Stomach (tissue), 8 donors: ENCODE measurements at regions not wholly inside any gene's neighbourhood (a gene's known extent, or its start where the extent isn't known, plus 50 kb on each side); places are given as distances from the start of the nearest gene placed in this dataset.

Source experiments
- DNase-seq, 2 donors: peaks; one replicate each; pipeline versions ENCODE4 v3.0.0 to v3.0.0-alpha.2; 2013 to 2019
- H3K27ac ChIP-seq, 5 donors: fragments of 200-600 bp in 4 of 5; sonication (generic) in 4 of 5; one replicate each; pipeline ENCODE4 v1.5.1; 2013 to 2019; ENCODE audit warnings: mild to moderate bottlenecking in 1 of 5, moderate library complexity in 1 of 5
- H3K27me3 ChIP-seq, 3 donors: fragments of 200-600 bp; sonication (generic); one replicate each; pipeline ENCODE4 v1.5.1; 2017 to 2019; ENCODE audit warnings: mixed run types in 1 of 3
- H3K36me3 ChIP-seq, 4 donors: fragments of 200-600 bp; sonication (generic); 1 replicate in 3 of 4; 2 replicates in 1 of 4; pipeline ENCODE4 v1.5.1; 2016 to 2019
- H3K4me1 ChIP-seq, 4 donors: fragments of 200-600 bp; sonication (generic); one replicate each; pipeline ENCODE4 v1.5.1; 2016 to 2019
- H3K4me3 ChIP-seq, 4 donors: fragments of 200-600 bp; sonication (generic) in 3 of 4; one replicate each; pipeline ENCODE4 v1.5.1; 2016 to 2019; ENCODE audit warnings: mild to moderate bottlenecking in 1 of 4
- H3K9me3 ChIP-seq, 4 donors: fragments of 200-600 bp; sonication (generic); one replicate each; pipeline ENCODE4 v1.5.1; 2016 to 2019
- EP300 ChIP-seq: sonication (generic); formaldehyde crosslinking; IDR thresholded peaks from one replicate; pipeline ENCODE4 v1.6.1; 2017; ENCODE audit warnings: antibody characterized with exemption
- POLR2A ChIP-seq, 4 donors: fragments of 450-650 bp; IDR thresholded peaks; one replicate each; pipeline ENCODE4 v1.6.1; 2016; ENCODE audit warnings: antibody characterized with exemption in 4 of 4, control low read depth in 2 of 4, mild to moderate bottlenecking in 1 of 4, moderate library complexity in 1 of 4
- POLR2AphosphoS5 ChIP-seq, 3 donors: sonication (generic); formaldehyde crosslinking; IDR thresholded peaks; one replicate each; pipeline ENCODE4 v1.6.1; 2016; ENCODE audit warnings: antibody characterized with exemption in 3 of 3
- WGBS, 5 donors: extraction: QIAGEN DNeasy Blood & Tissue Kit in 3 of 5; methylation state at CpG; one replicate each; pipeline versions ENCODE4 v1.1.5 to v1.1.7; 2013 to 2018; 5-methylcytosine and 5-hydroxymethylcytosine counted together
- intact Hi-C: fragments of 100-400 bp; cut with DNase I; formaldehyde crosslinking; loops from one replicate; pipeline ENCODE4 v1.15.1; 2023; ENCODE audit warnings: low total_unique reads
- TF ChIP-seq, protein P1 (sequence below), 7 experiments: fragments of 450-650 bp in 4 of 7; fragments of 200-600 bp in 3 of 7; sonication (generic) in 3 of 7; IDR thresholded peaks; one replicate each; pipeline ENCODE4 v1.5.1; 2016 to 2019; ENCODE audit warnings: antibody characterized with exemption in 7 of 7, control low read depth in 2 of 7, mild to moderate bottlenecking in 1 of 7
- donor health status: healthy with polysubstance abuse.
- donor health status: Bipolar disorder and iron deficiency.
- donor health status: healthy.

- Histone ChIP-seq H3K4me3 (no peak overlapping the region), H3K27ac (no peak overlapping the region), H3K27me3 (peaks cover 0 to 11% (median 0%) of the 10 kb centered on the region in 3 donors), H3K36me3 (no peaks in the 10 kb centered on the region), H3K4me1 (no peaks in the 10 kb centered on the region), H3K9me3 (no peaks in the 10 kb centered on the region)
- intact Hi-C loops, result no loop called here
- no peak for TF ChIP-seq POLR2A (IDR thresholded peaks at IDR 0.05)
- TF ChIP-seq, protein P1, sequence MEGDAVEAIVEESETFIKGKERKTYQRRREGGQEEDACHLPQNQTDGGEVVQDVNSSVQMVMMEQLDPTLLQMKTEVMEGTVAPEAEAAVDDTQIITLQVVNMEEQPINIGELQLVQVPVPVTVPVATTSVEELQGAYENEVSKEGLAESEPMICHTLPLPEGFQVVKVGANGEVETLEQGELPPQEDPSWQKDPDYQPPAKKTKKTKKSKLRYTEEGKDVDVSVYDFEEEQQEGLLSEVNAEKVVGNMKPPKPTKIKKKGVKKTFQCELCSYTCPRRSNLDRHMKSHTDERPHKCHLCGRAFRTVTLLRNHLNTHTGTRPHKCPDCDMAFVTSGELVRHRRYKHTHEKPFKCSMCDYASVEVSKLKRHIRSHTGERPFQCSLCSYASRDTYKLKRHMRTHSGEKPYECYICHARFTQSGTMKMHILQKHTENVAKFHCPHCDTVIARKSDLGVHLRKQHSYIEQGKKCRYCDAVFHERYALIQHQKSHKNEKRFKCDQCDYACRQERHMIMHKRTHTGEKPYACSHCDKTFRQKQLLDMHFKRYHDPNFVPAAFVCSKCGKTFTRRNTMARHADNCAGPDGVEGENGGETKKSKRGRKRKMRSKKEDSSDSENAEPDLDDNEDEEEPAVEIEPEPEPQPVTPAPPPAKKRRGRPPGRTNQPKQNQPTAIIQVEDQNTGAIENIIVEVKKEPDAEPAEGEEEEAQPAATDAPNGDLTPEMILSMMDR (IDR thresholded peaks at IDR 0.05), result no peak
- TF ChIP-seq EP300, result no peak
- TF ChIP-seq POLR2AphosphoS5 (IDR thresholded peaks at IDR 0.05), result no peak
- DNase-seq, result no peak
- 72 to 81% (median 76%) methylated on average over 8 of the region's 8 CpGs for WGBS, 5 donors
Measured at GRCh38 chr20:47940101-47940813, 155.0 kb upstream of the SULF2 start.

DNA sequence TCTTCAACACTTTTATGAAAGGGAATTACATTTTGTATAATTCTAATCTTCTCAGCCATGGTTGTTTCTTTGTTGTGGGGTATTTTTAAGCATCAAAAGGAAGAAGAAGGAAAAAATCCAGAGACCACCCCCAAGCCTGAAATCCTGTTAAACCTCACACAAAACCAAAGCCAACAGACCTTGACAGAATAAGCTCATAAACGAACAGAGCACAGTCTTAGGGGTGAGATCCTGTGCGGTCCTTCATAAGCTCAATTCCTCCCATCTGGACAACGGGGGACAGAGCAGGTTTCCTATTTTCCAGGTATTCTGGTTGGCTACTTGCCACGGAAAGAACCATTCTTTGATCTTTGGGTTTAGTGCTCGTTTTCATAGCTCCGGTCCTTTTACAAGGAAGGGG lies 151.3 kb upstream of the SULF2 start:
- H3K4me3 ChIP-seq, result no peak overlapping the region
- no peaks in the 10 kb centered on the region for H3K4me1 ChIP-seq
- DNase-seq, result no peak
- no peaks in the 10 kb centered on the region for H3K9me3 ChIP-seq
- intact Hi-C loops, result no loop called here
- WGBS, 5 donors, result 61 to 73% (median 67%) methylated on average over 6 of the region's 6 CpGs
- no peaks in the 10 kb centered on the region for H3K36me3 ChIP-seq
- TF ChIP-seq, protein P1 (IDR thresholded peaks at IDR 0.05), result no peak
- no peak for TF ChIP-seq POLR2A (IDR thresholded peaks at IDR 0.05)
- peaks cover 0 to 13% (median 0%) of the 10 kb centered on the region in 3 donors for H3K27me3 ChIP-seq
- no peak overlapping the region for H3K27ac ChIP-seq

DNA sequence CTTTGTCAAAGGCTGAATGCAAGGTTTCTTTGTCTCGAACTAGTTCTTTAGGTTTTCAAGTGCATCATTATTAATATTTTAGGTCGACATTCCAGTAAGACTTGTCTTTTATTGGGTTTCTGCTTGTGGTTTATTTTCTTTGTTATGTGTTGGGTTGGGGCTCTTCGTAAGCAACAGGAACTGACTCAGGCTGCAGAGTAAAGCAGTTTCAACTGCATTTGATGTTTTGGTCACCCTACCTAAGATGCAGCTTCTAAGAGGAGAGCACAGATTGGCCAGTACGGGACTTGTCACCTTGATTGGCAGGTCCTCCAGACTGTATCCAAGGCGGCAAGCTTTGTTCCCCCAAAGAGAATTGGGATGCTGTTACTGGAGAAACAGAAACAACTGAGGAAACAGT lies 149.5 kb upstream of the SULF2 start:
- intact Hi-C loops, result no loop called here

DNA sequence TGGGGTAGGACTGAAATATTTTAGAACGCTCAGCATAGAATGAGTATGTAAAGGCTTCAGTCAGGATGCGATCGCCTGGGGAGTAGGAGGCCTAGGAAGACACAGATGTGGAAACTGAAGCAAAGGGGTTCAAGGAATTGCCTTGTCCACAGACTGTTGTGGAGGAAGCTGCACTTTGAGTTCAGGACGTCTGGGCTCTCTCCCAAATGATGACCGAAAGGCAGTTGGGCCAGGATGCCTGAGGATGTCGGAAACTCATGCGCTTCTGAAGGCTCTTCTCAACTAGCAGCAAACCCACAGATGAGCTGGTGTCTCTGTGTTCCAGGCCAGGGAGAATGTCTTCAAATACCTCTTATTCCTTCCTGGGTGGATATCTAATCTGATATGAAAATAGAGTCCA lies 146.2 kb upstream of the SULF2 start:
- H3K4me1 ChIP-seq, result no peaks in the 10 kb centered on the region
- no peak overlapping the region for H3K4me3 ChIP-seq
- TF ChIP-seq POLR2A (IDR thresholded peaks at IDR 0.05), result no peak
- no peak for TF ChIP-seq EP300
- TF ChIP-seq POLR2AphosphoS5 (IDR thresholded peaks at IDR 0.05), result no peak
- TF ChIP-seq, protein P1 (IDR thresholded peaks at IDR 0.05), result no peak
- peaks cover 0 to 10% (median 0%) of the 10 kb centered on the region in 3 donors for H3K27me3 ChIP-seq
- H3K9me3 ChIP-seq, result no peaks in the 10 kb centered on the region
- intact Hi-C loops, result no loop called here
- DNase-seq, result no peak
- WGBS, 5 donors, result 84 to 95% (median 94%) methylated on average over 7 of the region's 7 CpGs
- H3K36me3 ChIP-seq, result no peaks in the 10 kb centered on the region
- H3K27ac ChIP-seq, result no peak overlapping the region

More for the DNA sequence above, 149.5 kb upstream of the SULF2 start:
- Histone ChIP-seq H3K36me3 (no peaks in the 10 kb centered on the region), H3K4me1 (no peaks in the 10 kb centered on the region), H3K9me3 (no peaks in the 10 kb centered on the region), H3K27me3 (peaks cover 0 to 20% (median 0%) of the 10 kb centered on the region in 3 donors), H3K4me3 (no peak overlapping the region), H3K27ac (no peak overlapping the region)
- DNase-seq, result no peak
- TF ChIP-seq POLR2A (IDR thresholded peaks at IDR 0.05) (no peak), EP300 (no peak), POLR2AphosphoS5 (IDR thresholded peaks at IDR 0.05) (no peak)
- TF ChIP-seq, protein P1 (IDR thresholded peaks at IDR 0.05), result no peak
- WGBS, 5 donors, result 75 to 86% (median 76%) methylated on average over 5 of the region's 5 CpGs
